ENCODE measurements at regions not wholly inside any gene's neighbourhood (a gene's known extent, or its start where the extent isn't known, plus 50 kb on each side); places are given as distances from the start of the nearest gene placed in this dataset.

GRCh38 chr5:2015124-2015848, 132.6 kb upstream of the IRX4 start:
- no peak for DNase-seq

- DNase-seq = no peak
Observed at GRCh38 chr5:2014058-2014610, 131.4 kb upstream of the IRX4 start.

GRCh38 chr5:2013301-2014057, 130.8 kb upstream of the IRX4 start:
- DNase-seq = no peak

- no peak for DNase-seq
Observed at GRCh38 chr5:2012885-2013284, 130.2 kb upstream of the IRX4 start.

GRCh38 chr5:2011481-2012411, 129.0 kb upstream of the IRX4 start:
- no peak for DNase-seq

- no peak for DNase-seq
Observed at GRCh38 chr5:2010940-2011339, 128.2 kb upstream of the IRX4 start.

GRCh38 chr5:2009986-2010914, 127.5 kb upstream of the IRX4 start:
- no peak for DNase-seq

GRCh38 chr5:2008851-2009629, 126.3 kb upstream of the IRX4 start:
- no peak for DNase-seq

GRCh38 chr5:2007878-2008501, 125.3 kb upstream of the IRX4 start:
- no peak for DNase-seq

- no peak for DNase-seq
Observed at GRCh38 chr5:2007496-2007877, 124.8 kb upstream of the IRX4 start.

GRCh38 chr5:2006971-2007291, 124.2 kb upstream of the IRX4 start:
- no peak for DNase-seq

- DNase-seq = no peak
Observed at GRCh38 chr5:2006193-2006970, 123.7 kb upstream of the IRX4 start.

GRCh38 chr5:2005101-2006041, 122.6 kb upstream of the IRX4 start:
- no peak for DNase-seq

GRCh38 chr5:2003690-2004365, 121.1 kb upstream of the IRX4 start:
- DNase-seq = no peak

GRCh38 chr5:2003206-2003605, 120.5 kb upstream of the IRX4 start:
- no peak for DNase-seq

- no peak for DNase-seq
Observed at GRCh38 chr5:2001300-2001699, 118.6 kb upstream of the IRX4 start.

- DNase-seq = no peak
Observed at GRCh38 chr5:2000591-2000990, 117.9 kb upstream of the IRX4 start.

- no peak for DNase-seq
Observed at GRCh38 chr5:1999794-2000193, 117.1 kb upstream of the IRX4 start.

All from activated CD4-positive, alpha-beta T cell treated with anti-CD3 and anti-CD28 coated beads for 4 hours (primary cell).